ENCODE measurements at regions not wholly inside any gene's neighbourhood (a gene's known extent, or its start where the extent isn't known, plus 50 kb on each side); places are given as distances from the start of the nearest gene placed in this dataset.

- TF ChIP-seq, protein P1, sequence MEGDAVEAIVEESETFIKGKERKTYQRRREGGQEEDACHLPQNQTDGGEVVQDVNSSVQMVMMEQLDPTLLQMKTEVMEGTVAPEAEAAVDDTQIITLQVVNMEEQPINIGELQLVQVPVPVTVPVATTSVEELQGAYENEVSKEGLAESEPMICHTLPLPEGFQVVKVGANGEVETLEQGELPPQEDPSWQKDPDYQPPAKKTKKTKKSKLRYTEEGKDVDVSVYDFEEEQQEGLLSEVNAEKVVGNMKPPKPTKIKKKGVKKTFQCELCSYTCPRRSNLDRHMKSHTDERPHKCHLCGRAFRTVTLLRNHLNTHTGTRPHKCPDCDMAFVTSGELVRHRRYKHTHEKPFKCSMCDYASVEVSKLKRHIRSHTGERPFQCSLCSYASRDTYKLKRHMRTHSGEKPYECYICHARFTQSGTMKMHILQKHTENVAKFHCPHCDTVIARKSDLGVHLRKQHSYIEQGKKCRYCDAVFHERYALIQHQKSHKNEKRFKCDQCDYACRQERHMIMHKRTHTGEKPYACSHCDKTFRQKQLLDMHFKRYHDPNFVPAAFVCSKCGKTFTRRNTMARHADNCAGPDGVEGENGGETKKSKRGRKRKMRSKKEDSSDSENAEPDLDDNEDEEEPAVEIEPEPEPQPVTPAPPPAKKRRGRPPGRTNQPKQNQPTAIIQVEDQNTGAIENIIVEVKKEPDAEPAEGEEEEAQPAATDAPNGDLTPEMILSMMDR (IDR thresholded peaks at IDR 0.05; ENCODE audit: poor library complexity, severe bottlenecking) = no peak
- no peak overlapping the region for H3K4me3 ChIP-seq (ENCODE audit: severe bottlenecking)
- H3K4me1 ChIP-seq (ENCODE audit: insufficient read depth, poor library complexity, severe bottlenecking) = no peaks in the 10 kb centered on the region
- peaks cover 6% of the 10 kb centered on the region for H3K27me3 ChIP-seq (ENCODE audit: insufficient read depth, poor library complexity, severe bottlenecking)
- no peaks in the 10 kb centered on the region for H3K9me3 ChIP-seq (ENCODE audit: severe bottlenecking)
- DNase-seq (ENCODE audit: low spot score) (no peak), ATAC-seq (ENCODE audit: low read depth) (no peak)
- no peak overlapping the region for H3K27ac ChIP-seq (ENCODE audit: poor library complexity, severe bottlenecking)
- H3K36me3 ChIP-seq (ENCODE audit: low read depth) = no peaks in the 10 kb centered on the region
Measured at GRCh38 chr11:119509282-119509841, 86.4 kb upstream of the THY1 start.

DNA sequence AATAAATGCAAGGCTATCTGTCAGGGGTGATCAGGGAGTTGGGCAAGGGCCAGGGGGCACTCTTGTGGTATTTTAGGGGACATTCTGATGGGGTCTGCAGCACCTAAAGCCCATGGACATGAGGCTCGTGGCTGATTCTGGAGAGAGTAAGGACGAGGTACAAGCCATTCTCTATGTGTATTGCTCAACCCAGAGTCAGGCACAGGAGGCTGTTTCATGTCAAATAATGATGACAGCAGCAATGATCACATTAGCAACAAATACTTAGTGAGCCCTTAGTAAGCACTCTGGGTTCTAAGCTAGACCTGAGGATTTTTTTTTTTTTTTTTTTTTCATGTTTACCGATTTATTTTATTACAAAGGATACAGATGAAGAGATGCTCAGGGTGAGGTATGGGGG is 83.5 kb upstream of the THY1 start:
- H3K9me3 ChIP-seq (ENCODE audit: severe bottlenecking) = no peaks in the 10 kb centered on the region
- H3K4me3 ChIP-seq (ENCODE audit: severe bottlenecking) = no peak overlapping the region
- no peak overlapping the region for H3K27ac ChIP-seq (ENCODE audit: poor library complexity, severe bottlenecking)
- TF ChIP-seq, protein P1 (IDR thresholded peaks at IDR 0.05; ENCODE audit: poor library complexity, severe bottlenecking) = no peak
- DNase-seq (ENCODE audit: low spot score) (no peak), ATAC-seq (ENCODE audit: low read depth) (no peak)
- H3K4me1 ChIP-seq (ENCODE audit: insufficient read depth, poor library complexity, severe bottlenecking) = no peaks in the 10 kb centered on the region
- H3K27me3 ChIP-seq (ENCODE audit: insufficient read depth, poor library complexity, severe bottlenecking) = no peaks in the 10 kb centered on the region
- H3K36me3 ChIP-seq (ENCODE audit: low read depth) = no peaks in the 10 kb centered on the region

DNA sequence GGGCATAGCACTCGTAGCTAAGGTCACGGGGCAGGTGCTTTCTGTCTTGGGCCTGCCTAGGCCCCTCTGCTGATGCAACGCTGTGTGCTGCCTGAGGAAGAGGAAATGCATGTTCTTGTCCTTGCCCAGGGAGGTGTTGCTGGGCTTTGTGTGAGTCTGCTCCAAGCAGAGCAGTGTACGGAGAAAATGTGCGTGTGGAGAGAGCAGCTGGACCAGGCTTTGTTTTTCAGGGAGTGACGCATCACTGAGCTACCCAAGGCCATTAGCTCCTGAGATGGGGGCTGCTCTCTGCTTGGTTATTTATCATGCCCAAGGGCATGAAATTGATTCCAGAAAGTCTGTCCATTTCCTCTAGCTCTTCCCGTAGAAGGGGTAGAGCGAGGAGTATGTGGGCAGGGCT is 82.9 kb upstream of the THY1 start:
- no peak overlapping the region for H3K27ac ChIP-seq (ENCODE audit: poor library complexity, severe bottlenecking)
- no peak overlapping the region for H3K4me3 ChIP-seq (ENCODE audit: severe bottlenecking)
- H3K4me1 ChIP-seq (ENCODE audit: insufficient read depth, poor library complexity, severe bottlenecking) = no peaks in the 10 kb centered on the region
- H3K27me3 ChIP-seq (ENCODE audit: insufficient read depth, poor library complexity, severe bottlenecking) = no peaks in the 10 kb centered on the region
- H3K36me3 ChIP-seq (ENCODE audit: low read depth) = no peaks in the 10 kb centered on the region
- ATAC-seq (ENCODE audit: low read depth) (no peak), DNase-seq (ENCODE audit: low spot score) (no peak)
- no peaks in the 10 kb centered on the region for H3K9me3 ChIP-seq (ENCODE audit: severe bottlenecking)
- TF ChIP-seq, protein P1 (IDR thresholded peaks at IDR 0.05; ENCODE audit: poor library complexity, severe bottlenecking) = no peak

DNA sequence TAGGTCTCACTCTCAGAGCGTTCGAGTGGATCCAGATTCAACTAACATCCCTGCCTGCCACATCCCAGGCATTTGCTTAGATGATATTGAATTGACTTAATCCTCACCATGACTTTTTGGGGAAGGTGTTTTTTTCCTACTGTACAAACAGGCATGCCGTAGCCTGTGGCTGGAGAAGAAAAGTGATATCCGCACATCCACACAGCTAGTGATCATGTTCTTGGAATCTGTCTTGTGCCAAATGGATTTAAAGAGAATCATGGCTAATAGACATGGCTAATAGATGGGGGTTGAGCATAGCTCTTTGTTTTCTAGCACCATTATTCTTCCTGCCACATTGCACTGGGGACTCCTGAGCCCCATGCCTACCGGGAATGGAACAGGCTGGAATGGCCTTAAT is 82.1 kb upstream of the THY1 start:
- H3K9me3 ChIP-seq (ENCODE audit: severe bottlenecking) = no peaks in the 10 kb centered on the region
- H3K36me3 ChIP-seq (ENCODE audit: low read depth) = no peaks in the 10 kb centered on the region
- no peak for DNase-seq (ENCODE audit: low spot score)
- H3K4me3 ChIP-seq (ENCODE audit: severe bottlenecking) = no peak overlapping the region
- TF ChIP-seq, protein P1 (IDR thresholded peaks at IDR 0.05; ENCODE audit: poor library complexity, severe bottlenecking) = no peak
- H3K4me1 ChIP-seq (ENCODE audit: insufficient read depth, poor library complexity, severe bottlenecking) = no peaks in the 10 kb centered on the region
- no peak overlapping the region for H3K27ac ChIP-seq (ENCODE audit: poor library complexity, severe bottlenecking)
- ATAC-seq (ENCODE audit: low read depth) = no peak
- H3K27me3 ChIP-seq (ENCODE audit: insufficient read depth, poor library complexity, severe bottlenecking) = no peaks in the 10 kb centered on the region

DNA sequence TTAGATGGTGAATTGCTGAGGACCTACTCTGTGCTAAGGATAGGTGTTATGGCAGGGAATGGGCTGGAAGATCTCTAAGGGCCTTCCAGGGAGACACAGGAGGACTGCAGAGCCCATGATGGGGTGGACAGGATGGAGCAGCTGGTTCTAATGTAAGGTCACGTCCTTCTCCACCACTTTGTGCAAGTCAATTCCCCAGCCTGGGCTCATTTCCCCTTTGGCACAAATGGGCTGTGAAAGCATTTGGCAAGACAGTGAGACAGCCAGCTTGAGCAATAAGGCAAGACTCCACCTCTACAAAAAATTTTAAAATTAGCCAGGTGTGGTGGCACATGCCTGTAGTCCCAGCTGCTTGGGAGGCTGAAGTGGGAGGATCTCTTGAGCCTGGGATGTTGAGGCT is 81.4 kb upstream of the THY1 start:
- Histone ChIP-seq H3K4me3 (ENCODE audit: severe bottlenecking) (no peak overlapping the region), H3K9me3 (ENCODE audit: severe bottlenecking) (no peaks in the 10 kb centered on the region), H3K36me3 (ENCODE audit: low read depth) (no peaks in the 10 kb centered on the region), H3K27me3 (ENCODE audit: insufficient read depth, poor library complexity, severe bottlenecking) (peaks cover 2% of the 10 kb centered on the region), H3K27ac (ENCODE audit: poor library complexity, severe bottlenecking) (no peak overlapping the region), H3K4me1 (ENCODE audit: insufficient read depth, poor library complexity, severe bottlenecking) (no peaks in the 10 kb centered on the region)
- TF ChIP-seq, protein P1 (IDR thresholded peaks at IDR 0.05; ENCODE audit: poor library complexity, severe bottlenecking) = no peak
- DNase-seq (ENCODE audit: low spot score) (no peak), ATAC-seq (ENCODE audit: low read depth) (no peak)
